ENCODE measurements at regions not wholly inside any gene's neighbourhood (a gene's known extent, or its start where the extent isn't known, plus 50 kb on each side); places are given as distances from the start of the nearest gene placed in this dataset.

DNA sequence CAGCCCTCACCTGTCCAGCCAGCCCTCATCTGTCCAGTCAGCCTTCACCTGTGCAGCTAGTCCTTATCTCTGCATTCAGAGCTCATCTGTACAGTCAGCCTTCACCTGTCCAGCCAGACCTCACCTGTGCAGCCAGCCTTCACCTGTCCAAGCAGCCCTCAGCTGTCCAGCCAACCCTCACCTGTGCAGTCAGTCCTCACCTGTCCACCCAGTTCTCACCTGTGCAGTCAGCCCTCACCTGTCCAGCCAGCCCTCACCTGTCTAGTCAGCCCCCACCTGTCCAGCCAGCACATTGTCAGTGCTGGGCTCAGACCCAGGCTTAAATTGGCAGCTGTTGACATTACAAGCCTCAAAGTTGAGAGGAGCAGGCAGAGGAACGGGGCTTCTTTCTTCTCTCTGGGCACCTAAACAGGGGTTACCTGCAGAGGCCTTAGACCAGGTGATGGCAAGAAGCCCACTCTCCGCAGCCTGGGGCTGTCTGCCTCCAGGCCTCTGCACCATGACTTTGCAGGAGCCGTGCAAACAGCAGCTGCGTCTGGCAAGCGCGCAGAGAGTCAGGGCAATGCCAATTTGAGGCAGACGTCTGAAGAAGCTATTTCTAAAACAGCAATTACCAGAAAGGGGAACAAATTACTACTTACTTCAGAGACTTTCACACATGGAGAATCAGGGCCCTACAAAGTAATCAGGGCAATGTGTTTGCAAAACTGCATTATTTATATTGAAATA, 506.1 kb downstream of the NPHP4 start:
- no peak for DNase-seq

DNA sequence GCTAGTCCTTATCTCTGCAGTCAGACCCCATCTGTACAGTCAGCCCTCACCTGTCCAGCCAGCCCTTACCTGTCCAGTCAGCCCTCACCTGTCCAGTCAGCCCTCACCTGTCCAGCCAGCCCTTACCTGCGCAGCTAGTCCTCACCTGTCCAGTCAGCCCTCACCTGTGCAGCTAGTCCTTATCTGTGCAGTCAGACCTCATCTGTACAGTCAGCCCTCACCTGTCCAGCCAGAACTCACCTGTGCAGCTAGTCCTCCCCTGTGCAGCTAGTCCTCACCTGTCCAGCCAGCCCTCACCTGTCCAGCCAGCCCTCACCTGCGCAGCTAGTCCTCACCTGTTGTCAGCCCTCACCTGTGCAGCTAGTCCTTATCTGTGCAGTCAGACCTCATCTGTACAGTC, 506.8 kb downstream of the NPHP4 start:
- DNase-seq = no peak

- no peak for DNase-seq
Observed at GRCh38 chr1:5484451-5485165, 507.6 kb downstream of the NPHP4 start.

- DNase-seq = peak; percentile 23
Observed at GRCh38 chr1:5481889-5482288, 510.3 kb downstream of the NPHP4 start.

DNA sequence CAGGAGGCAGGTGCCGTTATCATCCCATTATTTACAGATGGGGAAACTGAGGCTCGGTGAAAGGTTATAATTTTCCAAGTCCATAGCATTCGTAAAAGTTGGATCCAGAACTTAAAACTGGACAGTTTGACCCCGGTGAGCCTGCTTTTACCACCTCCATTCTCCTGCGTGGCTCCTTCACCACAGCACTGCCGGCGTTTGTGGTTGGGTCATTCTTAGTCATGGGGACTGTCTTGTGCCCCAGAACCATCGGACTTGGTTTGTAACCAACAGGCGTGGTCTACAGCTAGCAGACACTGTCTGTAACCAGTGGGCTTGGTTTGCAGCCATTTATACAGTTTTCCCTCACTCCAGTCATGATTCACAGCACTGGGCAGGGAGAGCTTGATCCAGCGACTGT, 511.3 kb downstream of the NPHP4 start:
- DNase-seq = no peak

- DNase-seq = no peak
Observed at GRCh38 chr1:5479876-5480646, 512.2 kb downstream of the NPHP4 start.

- DNase-seq = no peak
Observed at GRCh38 chr1:5478961-5479360, 513.3 kb downstream of the NPHP4 start.

DNA sequence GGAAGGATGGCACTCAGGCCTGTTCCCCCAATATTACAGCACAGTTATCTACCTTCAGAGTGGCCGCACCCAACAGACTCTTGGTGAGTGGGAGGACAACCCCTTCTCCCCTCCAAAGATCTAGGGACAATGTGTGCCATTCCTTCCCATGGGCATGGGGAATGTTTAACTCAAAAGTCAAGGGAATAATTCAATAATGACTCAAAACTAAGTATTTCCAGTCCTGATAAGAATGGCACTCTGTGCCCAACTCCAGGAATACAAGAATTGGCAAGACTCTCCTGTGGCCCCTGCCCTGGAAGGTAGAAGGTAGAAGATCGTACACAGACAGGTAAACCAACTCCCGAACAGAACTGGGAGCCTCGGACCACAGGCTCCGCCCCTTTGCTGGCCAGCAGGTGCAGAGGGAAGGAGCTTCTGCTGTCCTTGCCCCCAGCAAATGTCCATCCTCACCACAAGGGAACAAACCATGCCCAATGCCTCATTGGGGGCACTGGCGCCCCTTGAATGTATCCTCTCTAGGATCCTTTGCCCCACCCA, 514.0 kb downstream of the NPHP4 start:
- no peak for DNase-seq

DNA sequence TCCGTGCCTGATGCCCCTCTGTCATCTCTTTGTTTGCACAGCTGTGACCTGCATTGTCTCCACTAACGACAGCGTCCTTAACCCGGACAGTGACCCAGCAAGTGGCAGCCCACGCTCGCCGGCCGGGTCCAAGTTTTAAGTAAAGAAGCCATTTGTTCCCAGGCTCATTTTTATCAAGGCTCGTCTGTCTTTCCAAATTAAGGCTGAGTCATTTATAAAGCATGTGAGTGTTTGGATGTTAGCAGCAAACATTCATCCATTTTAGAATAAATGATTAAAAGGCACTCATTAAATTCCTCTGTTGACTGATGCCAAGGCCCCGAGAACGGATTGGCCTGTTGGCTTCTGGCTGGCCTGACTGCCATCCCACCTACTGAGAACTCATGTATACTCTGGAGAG, 514.5 kb downstream of the NPHP4 start:
- no peak for DNase-seq

- no peak for DNase-seq
Observed at GRCh38 chr1:5475572-5475971, 516.7 kb downstream of the NPHP4 start.

GRCh38 chr1:5473268-5473667, 519.0 kb downstream of the NPHP4 start:
- DNase-seq = no peak

GRCh38 chr1:5466487-5466886, 525.7 kb downstream of the NPHP4 start:
- no peak for DNase-seq

GRCh38 chr1:5465281-5465711, 526.9 kb downstream of the NPHP4 start:
- no peak for DNase-seq

- DNase-seq = no peak
Observed at GRCh38 chr1:5464366-5464765, 527.9 kb downstream of the NPHP4 start.

DNA sequence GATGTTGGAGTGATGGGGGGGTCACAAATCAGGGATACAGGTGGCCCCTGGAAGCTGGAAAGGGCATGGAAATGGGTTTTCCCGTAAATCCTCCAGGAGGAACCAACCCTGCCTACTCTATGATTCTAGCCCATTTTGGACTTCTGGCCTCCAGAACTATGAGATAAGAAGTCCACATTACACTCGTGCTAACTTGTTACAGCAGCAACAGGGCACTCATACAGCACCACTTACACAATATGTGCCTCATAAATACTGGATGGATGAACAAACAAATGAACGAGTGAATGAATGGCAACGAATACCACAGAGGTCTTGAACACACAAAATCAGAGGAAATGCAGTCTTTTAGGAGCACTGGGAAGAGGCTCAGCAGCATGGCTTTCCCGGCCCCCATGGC, 531.3 kb downstream of the NPHP4 start:
- DNase-seq = no peak

GRCh38 chr1:5459839-5460610, 532.2 kb downstream of the NPHP4 start:
- DNase-seq = no peak

- DNase-seq = no peak
Observed at GRCh38 chr1:5458248-5458647, 534.0 kb downstream of the NPHP4 start.

- no peak for DNase-seq
Observed at GRCh38 chr1:5456090-5456811, 536.0 kb downstream of the NPHP4 start.

DNA sequence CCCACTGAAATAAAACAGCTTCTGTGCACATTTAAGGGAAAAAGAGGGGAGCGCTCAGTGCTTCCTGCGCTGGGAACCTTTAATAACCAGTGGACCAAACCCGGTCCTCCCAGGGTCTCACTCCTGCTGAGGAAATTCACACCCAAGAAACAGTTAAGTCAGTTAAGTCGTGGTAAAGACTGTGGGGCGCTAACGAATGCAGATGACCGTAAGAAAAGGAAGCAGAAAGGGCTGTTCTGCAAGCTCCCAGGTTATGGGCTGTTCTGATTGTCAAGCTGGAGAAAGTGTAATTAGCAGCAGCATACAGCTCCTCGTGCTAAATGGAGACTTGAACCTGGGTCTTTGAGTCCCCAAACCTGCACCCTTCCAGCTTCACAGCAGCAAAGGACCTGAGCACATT, 536.6 kb downstream of the NPHP4 start:
- no peak for DNase-seq

DNA sequence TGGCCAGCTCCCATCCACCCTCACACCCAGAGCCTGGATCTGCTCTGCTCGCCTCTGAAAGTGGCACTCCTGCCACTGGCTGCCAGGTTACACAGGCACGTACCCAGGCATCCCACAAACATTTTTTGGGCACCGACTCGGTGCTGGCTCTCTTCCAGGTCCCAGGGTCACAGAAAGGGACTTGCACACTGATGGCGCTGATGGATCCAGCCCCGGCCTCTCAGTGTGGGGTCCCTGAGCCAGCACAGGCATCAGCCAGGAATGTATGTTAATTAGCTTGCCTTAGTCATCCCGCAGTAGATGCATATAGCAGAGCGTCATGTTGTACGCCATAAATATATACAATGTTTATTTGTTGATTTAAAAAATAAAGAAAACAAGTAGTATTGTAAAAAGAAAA, 537.2 kb downstream of the NPHP4 start:
- no peak for DNase-seq

GRCh38 chr1:5453347-5453746, 538.9 kb downstream of the NPHP4 start:
- DNase-seq = no peak

- DNase-seq = no peak
Observed at GRCh38 chr1:5451671-5452070, 540.6 kb downstream of the NPHP4 start.
